ENCODE measurements at regions not wholly inside any gene's neighbourhood (a gene's known extent, or its start where the extent isn't known, plus 50 kb on each side); places are given as distances from the start of the nearest gene placed in this dataset.

DNA sequence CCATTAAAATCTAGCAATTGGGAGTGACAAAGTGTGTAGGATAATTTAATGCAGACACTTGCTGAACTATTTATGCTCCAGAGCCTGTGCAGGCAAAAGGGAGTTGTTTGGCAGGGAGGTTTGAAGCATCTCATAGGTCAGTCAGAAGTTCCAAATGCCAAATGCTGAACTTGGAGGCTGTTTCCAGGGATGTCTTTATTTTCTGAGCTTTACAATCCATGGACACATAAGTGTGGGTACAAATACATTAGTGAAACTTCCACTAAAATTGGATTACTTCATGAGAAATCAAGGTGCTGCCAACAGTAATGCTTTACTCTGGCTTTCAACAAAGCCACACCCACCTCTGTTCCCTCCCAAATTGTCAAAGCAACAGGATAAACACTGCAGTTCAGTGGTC is 422.1 kb upstream of the SETBP1 start:
- TF ChIP-seq, protein P1, sequence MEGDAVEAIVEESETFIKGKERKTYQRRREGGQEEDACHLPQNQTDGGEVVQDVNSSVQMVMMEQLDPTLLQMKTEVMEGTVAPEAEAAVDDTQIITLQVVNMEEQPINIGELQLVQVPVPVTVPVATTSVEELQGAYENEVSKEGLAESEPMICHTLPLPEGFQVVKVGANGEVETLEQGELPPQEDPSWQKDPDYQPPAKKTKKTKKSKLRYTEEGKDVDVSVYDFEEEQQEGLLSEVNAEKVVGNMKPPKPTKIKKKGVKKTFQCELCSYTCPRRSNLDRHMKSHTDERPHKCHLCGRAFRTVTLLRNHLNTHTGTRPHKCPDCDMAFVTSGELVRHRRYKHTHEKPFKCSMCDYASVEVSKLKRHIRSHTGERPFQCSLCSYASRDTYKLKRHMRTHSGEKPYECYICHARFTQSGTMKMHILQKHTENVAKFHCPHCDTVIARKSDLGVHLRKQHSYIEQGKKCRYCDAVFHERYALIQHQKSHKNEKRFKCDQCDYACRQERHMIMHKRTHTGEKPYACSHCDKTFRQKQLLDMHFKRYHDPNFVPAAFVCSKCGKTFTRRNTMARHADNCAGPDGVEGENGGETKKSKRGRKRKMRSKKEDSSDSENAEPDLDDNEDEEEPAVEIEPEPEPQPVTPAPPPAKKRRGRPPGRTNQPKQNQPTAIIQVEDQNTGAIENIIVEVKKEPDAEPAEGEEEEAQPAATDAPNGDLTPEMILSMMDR (IDR thresholded peaks at IDR 0.05; ENCODE audit: extremely low read depth, missing control alignments): no peak
- no peak for DNase-seq (ENCODE audit: low spot score)

DNA sequence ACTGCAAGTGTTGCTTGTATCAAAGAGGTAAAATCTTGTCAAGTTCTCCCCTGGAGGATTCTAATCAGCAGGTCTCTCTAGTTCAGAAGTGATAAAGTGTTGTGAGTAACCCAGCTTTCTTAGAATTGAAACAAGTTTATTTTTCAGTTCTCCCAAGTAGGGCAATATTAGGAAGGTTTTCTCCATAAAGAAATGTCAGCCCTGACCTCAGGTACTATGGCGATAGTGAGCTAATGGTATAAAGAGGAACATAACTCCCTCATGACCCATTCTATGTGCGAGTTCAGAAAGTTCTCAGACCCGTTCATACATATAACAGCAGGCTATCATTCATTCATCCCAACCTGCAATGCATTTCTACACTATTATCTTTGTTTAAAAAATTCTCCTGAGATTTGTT is 421.1 kb upstream of the SETBP1 start:
- no peak for DNase-seq (ENCODE audit: low spot score)
- TF ChIP-seq, protein P1 (IDR thresholded peaks at IDR 0.05; ENCODE audit: extremely low read depth, missing control alignments): no peak

- no peak for DNase-seq (ENCODE audit: low spot score)
- TF ChIP-seq, protein P1 (IDR thresholded peaks at IDR 0.05; ENCODE audit: extremely low read depth, missing control alignments): no peak
Observed at GRCh38 chr18:44265437-44265836, 415.3 kb upstream of the SETBP1 start.

DNA sequence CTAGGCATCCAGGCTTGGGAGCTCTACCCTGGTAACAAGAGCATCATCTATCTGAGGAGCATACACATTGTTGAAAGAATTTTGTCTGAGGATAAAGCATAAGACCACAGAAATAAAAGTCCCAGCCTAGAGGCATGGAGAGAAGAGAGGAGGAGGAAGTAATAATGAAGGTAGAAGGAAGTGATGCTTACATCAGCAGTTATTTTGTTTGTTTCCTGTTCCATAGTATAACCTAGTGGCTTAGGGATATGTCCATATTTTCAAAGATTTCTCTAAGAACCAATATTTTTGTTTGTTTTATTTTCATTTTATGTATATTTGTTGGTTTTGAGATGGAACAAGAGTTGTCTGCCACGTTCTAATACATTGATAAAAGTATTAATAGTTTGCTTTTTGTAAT is 407.4 kb upstream of the SETBP1 start:
- DNase-seq (ENCODE audit: low spot score): no peak
- TF ChIP-seq, protein P1 (IDR thresholded peaks at IDR 0.05; ENCODE audit: extremely low read depth, missing control alignments): no peak

- TF ChIP-seq, protein P1 (IDR thresholded peaks at IDR 0.05; ENCODE audit: extremely low read depth, missing control alignments): no peak
- no peak for DNase-seq (ENCODE audit: low spot score)
Observed at GRCh38 chr18:44280479-44280878, 400.2 kb upstream of the SETBP1 start.

- no peak for DNase-seq (ENCODE audit: low spot score)
- TF ChIP-seq, protein P1 (IDR thresholded peaks at IDR 0.05; ENCODE audit: extremely low read depth, missing control alignments): no peak
Observed at GRCh38 chr18:44286049-44286448, 394.6 kb upstream of the SETBP1 start.

DNA sequence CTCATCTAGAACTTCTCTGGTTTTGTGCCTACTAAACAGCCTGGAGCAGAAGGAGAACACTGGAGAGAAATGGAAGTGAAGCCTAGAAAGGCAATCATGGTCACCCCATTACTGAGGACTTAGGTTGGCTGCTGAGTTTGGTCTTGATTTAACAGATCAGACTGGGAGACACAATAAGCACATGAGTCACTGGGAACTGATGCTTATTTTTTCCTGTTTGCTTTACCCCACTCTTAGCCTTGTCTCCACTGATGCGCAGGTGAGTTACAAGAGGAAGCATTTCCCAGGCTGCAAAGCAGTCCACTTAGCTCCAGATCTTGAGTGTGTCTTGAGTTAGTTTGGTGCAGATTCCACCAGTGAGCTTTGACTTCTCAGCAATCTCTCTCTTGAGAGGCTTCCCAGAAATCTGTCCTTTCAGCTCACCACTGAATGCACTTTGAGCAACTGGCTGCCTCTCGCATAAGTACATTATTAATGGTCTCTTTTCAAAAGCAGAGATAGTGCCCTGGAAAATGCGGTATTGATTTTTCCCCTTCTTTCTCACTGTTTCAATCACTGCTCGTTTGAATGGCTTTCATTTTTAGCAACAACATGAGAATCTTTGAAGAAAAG is 390.2 kb upstream of the SETBP1 start:
- TF ChIP-seq, protein P1 (IDR thresholded peaks at IDR 0.05; ENCODE audit: extremely low read depth, missing control alignments): no peak
- no peak for DNase-seq (ENCODE audit: low spot score)
